ENCODE measurements at regions not wholly inside any gene's neighbourhood (a gene's known extent, or its start where the extent isn't known, plus 50 kb on each side); places are given as distances from the start of the nearest gene placed in this dataset.

- TF ChIP-seq POLR2A (IDR thresholded peaks at IDR 0.05; ENCODE audit: low read depth, low read length) (no peak), CTCF (IDR thresholded peaks at IDR 0.05; ENCODE audit: extremely low read depth in 1 of 2, insufficient read depth in 1 of 2, low read depth in 1 of 2, low read length in 2 of 2) (no peak), GATA2 (IDR thresholded peaks at IDR 0.05; ENCODE audit: insufficient read depth, insufficient read length, low read depth, low read length) (no peak), POLR2AphosphoS5 (IDR thresholded peaks at IDR 0.05; ENCODE audit: insufficient read depth, low read depth, low read length) (no peak), MYC (IDR thresholded peaks at IDR 0.05; ENCODE audit: low read depth, low read length) (no peak)
These were observed 271.7 kb upstream of the KLF4 start for GRCh38 chr9:107761307-107761706.

Data from endothelial cell of umbilical vein (primary cell).